DMS153 (cell line): ENCODE measurements at regions not wholly inside any gene's neighbourhood (a gene's known extent, or its start where the extent isn't known, plus 50 kb on each side); places are given as distances from the start of the nearest gene placed in this dataset.
A peak's percentile ranks its signal among the peaks of the same experiment; 100 is the strongest.

Experiments
- DNase-seq: peaks from one replicate; lab custom pipeline; 2025; lab: John Stamatoyannopoulos, UW

DNA sequence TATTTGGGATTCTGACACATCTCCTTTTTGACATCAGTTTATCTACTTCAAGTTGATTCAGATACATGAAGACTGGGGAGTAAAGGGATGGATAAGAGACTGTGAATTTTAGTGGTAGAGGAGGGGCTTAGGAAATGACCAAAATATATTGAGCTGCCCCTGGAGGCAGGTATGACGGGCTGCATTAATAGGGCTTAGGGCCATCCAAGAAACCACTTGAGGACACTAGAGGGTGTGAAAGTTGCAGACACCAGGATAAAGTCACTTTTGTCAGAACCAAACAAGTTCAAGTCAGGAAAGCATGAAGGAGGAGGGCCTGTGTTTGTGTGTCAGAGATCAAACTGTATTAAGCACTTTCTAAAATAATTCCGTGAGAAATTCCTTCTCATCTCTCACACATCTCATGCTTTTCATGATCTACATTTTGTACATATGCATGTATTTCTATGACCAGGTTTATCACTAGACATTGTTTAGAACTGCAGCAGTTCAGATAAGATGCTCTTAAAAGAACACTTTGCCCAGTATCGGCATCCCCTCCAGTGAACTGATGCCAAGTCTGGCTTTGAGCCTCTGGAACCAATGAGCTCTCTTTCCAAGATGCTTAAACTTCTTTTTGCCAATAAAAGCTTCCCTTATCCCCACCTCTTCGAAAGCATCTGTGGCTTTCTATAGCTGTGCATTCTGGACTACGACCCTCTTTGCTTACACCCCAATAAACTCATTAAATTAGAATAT, 136.9 kb downstream of the SLC38A1 start:
- DNase-seq = no peak

- DNase-seq = no peak
These were observed 137.3 kb upstream of the SCAF11 start for GRCh38 chr12:46127656-46128055.

- no peak for DNase-seq
These were observed 135.8 kb upstream of the SCAF11 start for GRCh38 chr12:46126050-46126727.

GRCh38 chr12:46124848-46125619, 134.7 kb upstream of the SCAF11 start:
- peak; percentile 65 for DNase-seq

DNA sequence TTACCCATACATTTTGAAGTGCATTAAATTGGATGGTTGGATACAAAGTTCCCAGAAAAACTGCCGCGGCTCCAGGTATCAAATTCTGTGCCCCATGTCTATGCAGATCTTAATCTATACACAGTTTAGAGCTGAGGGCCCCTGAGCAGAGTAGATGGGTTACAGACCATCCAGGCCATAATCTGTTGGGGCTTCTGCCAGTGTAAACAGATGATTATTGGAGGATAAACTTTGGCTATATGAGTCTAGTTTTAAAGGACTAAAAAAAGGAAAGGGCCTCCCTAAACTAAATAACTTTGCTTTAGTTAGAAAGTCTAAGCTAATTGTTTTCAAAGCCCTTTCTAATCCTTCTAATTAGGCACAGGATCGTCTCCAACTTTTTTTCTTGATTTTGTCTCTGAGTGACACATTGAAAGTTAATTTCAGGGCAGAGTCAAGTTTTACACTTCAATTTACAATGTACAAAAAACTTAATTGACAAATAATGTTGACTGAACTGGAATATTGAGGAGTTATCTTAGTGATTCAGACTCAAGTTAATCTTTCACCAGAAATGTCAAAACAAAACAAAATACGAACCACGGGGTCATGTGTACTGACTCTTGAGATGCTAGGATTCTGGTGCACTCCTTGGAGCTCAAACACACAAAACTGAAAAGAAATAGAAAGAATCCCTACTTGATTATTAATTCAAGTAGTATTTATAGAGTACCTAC, 133.9 kb upstream of the SCAF11 start:
- DNase-seq = no peak

DNA sequence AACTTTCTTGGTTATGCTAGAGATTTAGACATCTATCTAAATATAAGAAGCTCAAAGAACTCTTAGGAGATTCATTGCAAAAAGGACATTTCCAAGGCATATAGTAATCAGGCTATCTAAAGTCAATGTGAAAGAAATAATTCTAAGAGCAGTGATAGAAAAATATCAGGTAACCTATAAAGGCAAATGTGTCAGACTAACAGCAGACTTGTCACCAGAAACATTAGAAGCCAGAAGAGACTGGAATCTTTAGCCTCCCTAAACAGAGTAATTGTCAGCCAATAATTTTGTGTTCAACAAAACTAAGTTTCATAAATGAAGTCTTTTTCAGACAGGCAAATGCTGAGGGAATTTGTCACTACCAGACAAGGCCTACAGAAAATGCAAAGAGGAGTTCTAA, 122.0 kb upstream of the SCAF11 start:
- no peak for DNase-seq

GRCh38 chr12:46111715-46112114, 121.3 kb upstream of the SCAF11 start:
- DNase-seq = no peak

DNA sequence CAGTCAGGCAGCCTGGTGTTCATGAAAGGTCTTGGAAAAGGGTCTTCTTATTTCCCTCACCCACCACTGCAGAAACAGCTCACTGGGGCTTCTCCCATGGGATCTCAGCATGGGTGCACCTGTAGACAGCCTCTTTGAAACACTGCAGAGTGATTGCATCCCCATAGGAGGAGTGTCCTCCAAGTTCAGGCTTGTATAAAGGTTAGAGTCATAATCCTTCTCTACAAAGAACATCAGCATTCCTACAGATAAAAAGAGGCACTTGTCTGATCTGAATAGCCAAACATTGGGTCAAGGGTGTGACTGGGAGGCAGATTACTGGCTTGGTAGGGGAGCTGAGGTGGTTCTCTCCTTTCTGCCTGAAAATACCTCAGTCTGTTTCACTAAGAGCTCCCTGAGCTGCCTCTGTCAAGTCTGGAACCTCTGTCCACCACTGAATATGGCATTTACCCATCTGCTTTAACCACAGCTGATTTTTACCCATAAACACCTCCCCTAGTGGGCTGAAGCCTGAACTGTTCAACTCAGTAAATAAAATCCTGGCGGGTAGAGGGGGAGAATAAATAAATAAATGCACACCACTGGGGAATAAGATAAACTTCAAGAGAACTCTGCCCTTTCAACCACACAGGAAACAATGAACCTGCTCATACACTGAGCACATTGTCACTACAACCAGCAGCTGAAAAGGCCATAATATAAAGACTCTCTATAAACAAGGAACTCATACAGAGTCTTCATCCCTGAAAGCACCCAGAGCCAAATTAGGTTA, 120.7 kb upstream of the SCAF11 start:
- peak; percentile 6 for DNase-seq

DNA sequence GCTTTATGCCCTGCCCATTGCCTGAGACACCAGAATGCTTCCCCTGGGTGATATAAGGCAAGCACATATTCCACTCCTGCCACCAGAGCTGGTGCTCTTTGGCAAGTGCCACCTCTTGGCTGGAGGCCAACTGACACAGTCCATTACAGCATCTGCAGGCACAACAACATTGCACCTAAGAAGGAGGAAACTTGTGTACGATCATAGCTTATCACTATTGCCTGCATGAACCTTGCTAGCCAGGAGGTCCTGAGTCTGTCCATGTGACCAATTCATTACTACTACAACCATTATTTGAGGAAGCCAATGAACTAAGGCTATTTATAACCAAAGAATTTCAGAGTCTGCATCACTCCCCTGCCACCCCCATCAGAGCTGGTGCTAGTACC, 119.8 kb upstream of the SCAF11 start:
- DNase-seq = peak; percentile 9

DNA sequence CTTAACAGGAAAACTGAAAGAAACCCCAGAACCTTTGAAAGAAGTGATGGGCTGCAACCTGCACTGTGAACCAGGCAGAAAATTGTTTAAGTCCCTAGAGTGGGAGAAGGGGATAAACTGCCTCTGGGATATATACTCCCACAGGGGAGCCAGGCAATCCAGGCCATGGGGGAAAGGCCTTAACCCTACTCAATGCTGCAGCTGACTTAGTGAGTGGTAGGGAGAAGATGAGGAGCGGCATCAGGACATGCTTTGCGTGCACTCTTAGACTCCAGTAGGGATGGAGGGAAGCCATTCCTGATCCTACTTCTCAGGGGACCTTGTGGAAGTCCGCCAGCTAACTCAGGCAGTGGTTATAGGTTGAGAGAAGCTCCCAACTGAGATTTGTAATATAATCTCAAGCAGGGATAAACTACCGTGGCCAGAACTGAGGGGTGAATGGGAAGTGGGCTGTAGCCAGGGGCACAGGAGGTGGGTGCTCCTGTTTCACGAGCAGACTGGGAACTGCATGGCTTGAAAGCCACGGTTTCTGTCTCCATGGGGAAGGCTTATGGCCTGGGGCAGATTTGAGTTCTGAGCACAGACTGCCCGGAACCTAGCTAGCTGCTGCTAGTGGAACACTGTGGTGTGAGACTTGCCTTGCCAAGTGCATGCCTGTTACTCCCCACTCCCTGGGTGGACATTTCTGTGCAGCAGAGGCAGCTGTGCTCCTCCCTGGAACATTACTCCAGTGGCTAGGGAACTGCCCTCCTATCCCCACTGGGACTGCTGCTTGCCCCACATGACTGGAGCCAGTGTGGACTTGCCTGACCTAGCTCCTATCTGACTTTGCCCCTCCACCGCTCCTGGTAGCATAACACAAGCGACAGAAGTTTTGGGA, 119.2 kb upstream of the SCAF11 start:
- no peak for DNase-seq

- no peak for DNase-seq
These were observed 118.3 kb upstream of the SCAF11 start for GRCh38 chr12:46108721-46109120.

GRCh38 chr12:46107591-46107990, 117.2 kb upstream of the SCAF11 start:
- DNase-seq = no peak

DNA sequence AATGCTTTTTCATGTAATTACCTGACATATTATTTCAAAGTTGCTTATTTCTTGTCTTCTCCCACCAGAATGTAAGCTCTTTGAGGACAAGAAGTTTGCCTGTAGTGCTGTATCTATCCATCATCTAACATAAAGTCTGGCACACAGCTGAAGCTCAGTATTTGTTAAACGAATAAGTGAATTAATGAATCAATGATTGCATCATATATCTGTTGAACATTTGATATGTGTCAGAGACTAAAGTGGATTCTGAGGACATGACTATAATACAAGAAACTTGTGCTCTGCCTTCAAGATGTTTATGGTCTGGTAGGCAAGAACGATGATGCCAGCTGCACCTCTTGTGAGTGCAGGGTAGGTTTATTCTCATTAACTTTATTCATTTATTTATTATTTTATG, 115.4 kb upstream of the SCAF11 start:
- no peak for DNase-seq

DNA sequence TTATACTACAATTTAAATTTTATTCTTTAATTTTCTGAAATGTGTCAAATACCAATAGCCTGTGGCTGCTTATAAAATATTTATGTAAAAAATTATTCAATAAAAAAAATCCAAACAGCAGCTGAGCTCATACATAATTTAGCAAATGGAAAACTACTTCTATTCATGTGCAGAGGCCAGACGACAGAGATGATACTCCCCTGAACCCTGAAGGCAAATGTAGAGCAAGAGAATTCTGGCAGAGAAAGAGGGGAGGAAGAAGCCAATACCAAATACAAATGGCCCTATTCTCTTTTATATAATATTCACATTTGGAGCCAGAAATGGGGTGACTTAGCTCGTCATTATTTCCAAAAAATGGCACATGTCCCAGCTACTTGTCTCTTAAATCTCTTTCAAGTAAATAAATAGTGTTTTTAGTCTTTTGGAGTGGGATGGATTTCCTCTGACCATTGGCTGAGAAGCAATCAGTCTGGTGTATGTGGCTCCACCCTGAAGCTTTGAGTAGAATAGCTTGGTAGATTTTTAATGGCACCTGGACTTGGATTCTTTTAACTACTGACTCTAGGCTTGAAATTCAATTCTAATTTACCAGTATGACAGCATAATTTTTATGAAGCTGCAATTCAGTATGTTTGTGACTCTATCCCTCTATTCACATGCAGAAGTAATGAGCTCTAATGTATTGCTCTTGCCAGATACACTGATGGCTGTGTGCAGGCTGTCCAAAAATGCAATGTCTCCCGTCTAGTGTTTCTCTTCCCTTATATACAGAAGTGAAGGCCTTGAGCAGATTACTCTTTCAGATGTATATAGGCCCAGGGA, 113.4 kb upstream of the SCAF11 start:
- no peak for DNase-seq

- DNase-seq = no peak
These were observed 111.1 kb upstream of the SCAF11 start for GRCh38 chr12:46101485-46101869.

- no peak for DNase-seq
These were observed 110.4 kb upstream of the SCAF11 start for GRCh38 chr12:46100551-46101484.

DNA sequence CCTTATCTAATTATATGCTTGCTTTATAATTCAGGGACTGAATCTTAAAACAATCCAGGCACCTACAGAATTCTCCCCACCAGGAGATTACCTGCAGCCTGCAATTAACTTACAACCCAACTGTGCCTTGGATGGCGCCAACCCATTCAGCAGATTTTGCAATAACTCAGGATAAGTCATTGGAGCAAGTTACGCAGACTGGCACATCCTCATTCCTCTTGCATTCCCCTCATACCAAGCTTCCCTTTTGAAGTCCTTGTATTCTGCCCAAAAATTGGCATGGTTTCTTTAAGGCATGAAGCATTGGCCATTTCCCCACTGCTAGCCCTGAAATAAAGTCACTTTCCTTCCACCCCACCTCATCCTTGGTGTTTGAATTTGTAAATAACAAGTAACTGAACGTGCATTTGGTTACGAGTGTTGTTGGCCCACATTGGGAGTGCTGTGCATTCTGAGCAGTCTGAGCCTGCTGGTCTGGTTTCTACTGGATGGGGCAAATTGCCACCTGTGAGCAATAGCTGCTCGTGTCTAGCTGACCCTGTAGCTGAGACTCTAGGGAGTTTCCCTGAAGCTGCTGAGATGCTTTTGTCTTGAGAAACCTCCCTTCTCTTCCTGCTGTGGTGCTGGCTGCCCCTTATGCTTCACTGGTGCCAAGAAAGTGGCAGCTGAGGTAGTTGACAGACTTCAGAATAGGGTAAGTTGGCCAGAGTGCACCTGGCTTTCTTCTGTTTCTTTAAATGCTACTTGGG, 99.2 kb upstream of the SCAF11 start:
- no peak for DNase-seq

DNA sequence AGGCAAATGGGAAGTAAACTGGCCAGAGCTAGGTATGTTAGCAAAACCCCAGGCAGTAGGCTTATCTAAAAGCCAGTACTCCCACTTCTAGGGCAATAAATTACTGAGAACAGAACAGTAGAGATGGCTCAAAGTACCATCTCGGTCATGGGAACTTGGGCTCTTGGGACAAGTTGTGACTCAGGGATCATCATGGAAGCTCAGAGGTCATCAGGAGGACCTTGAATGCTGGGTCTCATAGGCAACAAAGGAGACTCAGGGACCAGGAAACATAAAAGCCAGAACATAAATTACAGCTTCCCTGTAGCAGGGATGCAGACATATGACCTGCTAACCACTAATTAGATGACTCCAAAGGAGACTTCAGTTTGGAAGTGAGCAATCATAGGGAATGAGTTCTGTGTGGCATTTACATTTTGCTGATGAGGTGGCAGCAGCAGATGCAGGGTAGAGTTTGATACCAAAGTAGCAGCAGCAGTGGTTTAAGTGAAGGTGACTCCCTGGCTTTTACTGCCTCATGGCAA, 97.6 kb upstream of the SCAF11 start:
- no peak for DNase-seq
